ENCODE measurements at regions not wholly inside any gene's neighbourhood (a gene's known extent, or its start where the extent isn't known, plus 50 kb on each side); places are given as distances from the start of the nearest gene placed in this dataset.

GRCh38 chr13:85212692-85213091 is 586.5 kb downstream of the SLITRK6 start:
- TF ChIP-seq CTCF (IDR thresholded peaks at IDR 0.05; ENCODE audit: low read length) (no peak), EZH2 (IDR thresholded peaks at IDR 0.05; ENCODE audit: borderline replicate concordance, low read length) (no peak)
